GM06990 (cell line): ENCODE measurements at regions not wholly inside any gene's neighbourhood (a gene's known extent, or its start where the extent isn't known, plus 50 kb on each side); places are given as distances from the start of the nearest gene placed in this dataset.

Experiments used
- DNase-seq: peaks from one replicate; pipeline ENCODE4 v3.0.0-alpha.2; 2011; ENCODE audit not compliant: insufficient read length; ENCODE audit errors: extremely low read depth
- H3K27me3 ChIP-seq: replicated peaks from 2 replicates; pipeline ENCODE4 v1.6.0; 2011; ENCODE audit warnings: low read length; ENCODE audit not compliant: control insufficient read depth, insufficient read depth
- H3K36me3 ChIP-seq: 2 replicates; pipeline ENCODE4 v1.5.1; 2011; ENCODE audit warnings: low read length; ENCODE audit not compliant: control insufficient read depth, insufficient read depth
- H3K4me3 ChIP-seq: replicated peaks from 2 replicates; pipeline ENCODE4 v1.5.1; 2011; ENCODE audit warnings: low read depth, mild to moderate bottlenecking, control low read depth, low read length
- CTCF ChIP-seq: IDR thresholded peaks from 2 replicates; pipeline ENCODE4 v1.5.1; 2011; ENCODE audit warnings: low read length, control low read depth, mild to moderate bottlenecking, inconsistent platforms; ENCODE audit not compliant: insufficient read depth, poor library complexity, severe bottlenecking

- H3K27me3 ChIP-seq, result no peaks in the 10 kb centered on the region; the same call in 1 of the 2 replicates
- H3K36me3 ChIP-seq, result no peaks in the 10 kb centered on the region
- DNase-seq, result peak; percentile 1
- no peak overlapping the region for H3K4me3 ChIP-seq
- TF ChIP-seq CTCF, result no peak
Measured at GRCh38 chr7:18177129-18177814, 149.6 kb upstream of the PRPS1L1 start.

GRCh38 chr7:18177815-18178660 lies 150.4 kb upstream of the PRPS1L1 start:
- H3K36me3 ChIP-seq, result no peaks in the 10 kb centered on the region
- peak; percentile 65 for DNase-seq
- TF ChIP-seq CTCF, result no peak
- H3K27me3 ChIP-seq, result no peaks in the 10 kb centered on the region; the same call in 1 of the 2 replicates
- no peak overlapping the region for H3K4me3 ChIP-seq

- TF ChIP-seq CTCF, result no peak
- no peaks in the 10 kb centered on the region; the same call in 1 of the 2 replicates for H3K27me3 ChIP-seq
- no peak for DNase-seq
- no peaks in the 10 kb centered on the region for H3K36me3 ChIP-seq
- no peak overlapping the region for H3K4me3 ChIP-seq
Measured at GRCh38 chr7:18179093-18179492, 151.4 kb upstream of the PRPS1L1 start.

GRCh38 chr7:18180685-18181084 lies 153.0 kb upstream of the PRPS1L1 start:
- Histone ChIP-seq H3K27me3 (no peaks in the 10 kb centered on the region), H3K36me3 (no peaks in the 10 kb centered on the region), H3K4me3 (no peak overlapping the region)
- no peak for DNase-seq
- TF ChIP-seq CTCF, result no peak

- no peak overlapping the region for H3K4me3 ChIP-seq
- TF ChIP-seq CTCF, result no peak
- no peaks in the 10 kb centered on the region for H3K36me3 ChIP-seq
- no peak for DNase-seq
- H3K27me3 ChIP-seq, result no peaks in the 10 kb centered on the region
Measured at GRCh38 chr7:18189500-18190126, 162.0 kb upstream of the PRPS1L1 start.
